ENCODE measurements at regions not wholly inside any gene's neighbourhood (a gene's known extent, or its start where the extent isn't known, plus 50 kb on each side); places are given as distances from the start of the nearest gene placed in this dataset.

DNA sequence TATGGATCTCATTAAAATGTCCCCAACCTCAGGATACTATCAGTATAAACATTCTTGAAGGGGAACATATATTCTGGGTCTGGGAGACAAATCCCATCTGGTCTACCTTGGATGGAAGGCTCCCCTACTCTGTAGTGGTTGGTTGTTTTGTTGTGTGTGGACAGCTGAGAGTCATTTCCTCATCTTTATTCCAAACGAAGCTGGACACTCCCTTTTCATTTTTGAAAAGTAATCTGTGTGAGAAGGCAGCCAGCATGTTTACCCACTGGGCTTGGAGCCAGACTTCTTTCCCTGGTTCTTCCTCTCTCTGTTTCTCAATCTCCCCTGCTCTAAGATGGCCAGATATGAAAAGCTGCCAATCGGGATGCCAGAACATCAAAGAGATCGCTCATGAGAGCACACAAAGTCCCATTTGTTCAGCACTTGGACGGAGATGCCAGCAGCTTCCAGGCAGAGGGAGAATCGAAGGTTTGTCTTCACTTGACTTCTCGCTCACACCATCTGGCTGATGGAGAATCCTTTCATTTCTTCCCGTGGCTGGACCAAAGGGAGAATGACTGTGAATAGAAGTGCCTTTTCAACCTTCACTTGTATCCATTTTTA is 108.1 kb upstream of the AGR3 start:
- peak; percentile 85 to 97 for DNase-seq (ENCODE audit: low spot score in 2 of 2)
- H3K4me3 ChIP-seq = peak overlapping the region in 2 of 3 donors; percentile 9 to 14

DNA sequence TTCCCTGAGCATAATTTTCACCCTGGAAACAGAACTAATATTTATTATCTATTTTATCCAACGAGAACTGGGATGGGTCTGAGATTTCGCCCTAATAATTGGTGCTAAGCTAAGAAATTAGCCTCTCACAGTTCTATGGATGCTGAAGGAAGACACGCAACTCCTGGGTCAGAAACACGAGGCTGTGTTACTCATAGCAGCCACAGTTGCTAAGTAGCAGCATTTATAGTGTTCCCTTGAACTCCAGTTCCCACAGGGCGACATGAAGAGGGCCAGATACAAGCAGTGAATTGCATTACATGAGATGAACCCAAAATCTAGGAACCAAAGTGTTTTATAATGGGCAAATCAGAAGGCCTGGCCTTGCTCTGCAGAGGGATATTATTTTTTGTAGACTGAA is 109.8 kb upstream of the AGR3 start:
- no peak overlapping the region for H3K4me3 ChIP-seq
- intact Hi-C loops (cut with DNase I; ENCODE audit: low total_unique reads) = no loop called here
- TF ChIP-seq, protein P1, sequence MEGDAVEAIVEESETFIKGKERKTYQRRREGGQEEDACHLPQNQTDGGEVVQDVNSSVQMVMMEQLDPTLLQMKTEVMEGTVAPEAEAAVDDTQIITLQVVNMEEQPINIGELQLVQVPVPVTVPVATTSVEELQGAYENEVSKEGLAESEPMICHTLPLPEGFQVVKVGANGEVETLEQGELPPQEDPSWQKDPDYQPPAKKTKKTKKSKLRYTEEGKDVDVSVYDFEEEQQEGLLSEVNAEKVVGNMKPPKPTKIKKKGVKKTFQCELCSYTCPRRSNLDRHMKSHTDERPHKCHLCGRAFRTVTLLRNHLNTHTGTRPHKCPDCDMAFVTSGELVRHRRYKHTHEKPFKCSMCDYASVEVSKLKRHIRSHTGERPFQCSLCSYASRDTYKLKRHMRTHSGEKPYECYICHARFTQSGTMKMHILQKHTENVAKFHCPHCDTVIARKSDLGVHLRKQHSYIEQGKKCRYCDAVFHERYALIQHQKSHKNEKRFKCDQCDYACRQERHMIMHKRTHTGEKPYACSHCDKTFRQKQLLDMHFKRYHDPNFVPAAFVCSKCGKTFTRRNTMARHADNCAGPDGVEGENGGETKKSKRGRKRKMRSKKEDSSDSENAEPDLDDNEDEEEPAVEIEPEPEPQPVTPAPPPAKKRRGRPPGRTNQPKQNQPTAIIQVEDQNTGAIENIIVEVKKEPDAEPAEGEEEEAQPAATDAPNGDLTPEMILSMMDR (IDR thresholded peaks at IDR 0.05) = no peak
- TF ChIP-seq POLR2AphosphoS5 (IDR thresholded peaks at IDR 0.05) = no peak
- TF ChIP-seq POLR2A (IDR thresholded peaks at IDR 0.05) = no peak

More for the DNA sequence above, 108.1 kb upstream of the AGR3 start:
- Histone ChIP-seq H3K27ac (peak overlapping the region; percentile 81 to 84), H3K9me3 (no peaks in the 10 kb centered on the region), H3K36me3 (no peaks in the 10 kb centered on the region), H3K4me1 (peaks cover 0 to 7% of the 10 kb centered on the region in 2 donors), H3K27me3 (no peaks in the 10 kb centered on the region)
- intact Hi-C loops (cut with DNase I; ENCODE audit: low total_unique reads) = loop anchor here (10.0 kb wide), 1 partner anchor 305 kb away; the partner anchor contains the start of gene AHR
- TF ChIP-seq POLR2AphosphoS5 (IDR thresholded peaks at IDR 0.05) = peak; percentile 91 to 98 (median 95)
- TF ChIP-seq, protein P1 (IDR thresholded peaks at IDR 0.05) = no peak

DNA sequence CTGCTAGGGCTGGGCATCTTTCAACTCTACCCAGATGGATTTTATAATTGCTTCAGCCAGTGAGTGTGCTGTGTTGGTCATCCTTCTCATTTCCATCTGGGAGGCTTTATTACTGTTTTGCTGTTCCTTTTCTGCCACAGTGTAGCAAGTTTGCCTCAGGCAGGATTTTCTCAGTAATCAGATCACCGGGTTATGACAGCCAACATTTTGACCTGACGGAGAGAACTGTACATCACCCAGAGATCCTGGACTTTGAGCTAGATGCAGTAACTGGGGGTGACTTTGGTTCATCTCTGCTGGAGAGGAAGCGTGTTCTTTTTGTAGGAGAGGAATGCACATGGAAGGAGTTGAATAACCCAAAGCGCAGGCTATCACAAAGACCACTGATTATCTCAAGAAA is 111.8 kb upstream of the AGR3 start:
- no peak overlapping the region for H3K4me3 ChIP-seq
- TF ChIP-seq, protein P1 (IDR thresholded peaks at IDR 0.05) = no peak
- TF ChIP-seq POLR2AphosphoS5 (IDR thresholded peaks at IDR 0.05) = no peak
- no peaks in the 10 kb centered on the region for H3K36me3 ChIP-seq
- H3K9me3 ChIP-seq = no peaks in the 10 kb centered on the region
- H3K27ac ChIP-seq = peak overlapping the region; percentile 13 to 50
- no peak for DNase-seq (ENCODE audit: low spot score in 2 of 2)
- H3K27me3 ChIP-seq = no peaks in the 10 kb centered on the region
- intact Hi-C loops (cut with DNase I; ENCODE audit: low total_unique reads) = no loop called here
- peaks cover 0 to 7% of the 10 kb centered on the region in 2 donors for H3K4me1 ChIP-seq

More for the DNA sequence above, 109.8 kb upstream of the AGR3 start:
- H3K36me3 ChIP-seq = no peaks in the 10 kb centered on the region
- H3K4me1 ChIP-seq = peaks cover 0 to 7% of the 10 kb centered on the region in 2 donors
- DNase-seq (ENCODE audit: low spot score in 2 of 2) = no peak
- H3K27me3 ChIP-seq = no peaks in the 10 kb centered on the region
- peak overlapping the region; percentile 81 to 84 for H3K27ac ChIP-seq
- H3K9me3 ChIP-seq = no peaks in the 10 kb centered on the region

- intact Hi-C loops (cut with DNase I; ENCODE audit: low total_unique reads) = no loop called here
- no peak overlapping the region for H3K27ac ChIP-seq
- H3K27me3 ChIP-seq = no peaks in the 10 kb centered on the region
- no peak overlapping the region for H3K4me3 ChIP-seq
- H3K9me3 ChIP-seq = no peaks in the 10 kb centered on the region
- no peaks in the 10 kb centered on the region for H3K4me1 ChIP-seq
- TF ChIP-seq POLR2AphosphoS5 (IDR thresholded peaks at IDR 0.05) (no peak), POLR2A (IDR thresholded peaks at IDR 0.05) (no peak)
- TF ChIP-seq, protein P1 (IDR thresholded peaks at IDR 0.05) = no peak
- H3K36me3 ChIP-seq = no peaks in the 10 kb centered on the region
- DNase-seq (ENCODE audit: low spot score in 2 of 2) = no peak
Measured at GRCh38 chr7:16998481-16999051, 116.8 kb upstream of the AGR3 start.

DNA sequence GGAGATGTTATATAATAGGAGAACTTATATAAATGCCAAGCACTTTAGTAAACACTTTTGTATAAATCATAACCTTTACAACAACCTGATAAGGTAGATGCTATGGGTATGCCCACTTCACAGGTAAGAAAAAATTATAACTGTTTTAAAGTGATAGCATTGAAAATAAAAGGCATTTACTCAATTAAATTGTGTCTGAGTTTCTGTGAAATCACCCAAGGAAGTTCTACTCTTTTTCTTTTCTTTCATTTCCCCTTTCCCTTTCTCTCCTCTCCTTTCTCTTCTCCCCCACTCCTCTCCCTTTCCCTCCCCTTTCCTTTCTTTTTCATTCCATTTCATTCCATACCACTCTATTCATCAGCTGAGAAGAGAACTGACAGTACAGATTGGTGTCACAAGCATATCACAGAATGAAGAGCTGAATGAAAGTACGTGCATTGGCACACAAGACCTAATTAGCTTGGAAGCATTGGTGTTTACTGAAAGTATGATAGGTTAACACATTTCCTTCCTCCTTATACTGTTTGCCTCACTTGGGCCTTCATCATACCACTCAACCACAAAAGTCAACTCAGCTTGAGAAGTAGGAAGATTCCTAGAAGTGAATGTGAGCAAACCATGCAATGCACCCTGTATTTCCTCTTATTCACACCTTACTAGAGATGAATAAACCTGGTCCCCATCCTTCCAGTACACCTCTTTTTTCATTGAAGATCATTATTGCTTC is 117.9 kb upstream of the AGR3 start:
- H3K4me3 ChIP-seq = no peak overlapping the region
- intact Hi-C loops (cut with DNase I; ENCODE audit: low total_unique reads) = no loop called here
- no peaks in the 10 kb centered on the region for H3K27me3 ChIP-seq
- DNase-seq (ENCODE audit: low spot score in 2 of 2) = no peak
- no peaks in the 10 kb centered on the region for H3K4me1 ChIP-seq
- H3K36me3 ChIP-seq = no peaks in the 10 kb centered on the region
- TF ChIP-seq, protein P1 (IDR thresholded peaks at IDR 0.05) = no peak
- no peak for TF ChIP-seq POLR2A (IDR thresholded peaks at IDR 0.05)
- no peak for TF ChIP-seq POLR2AphosphoS5 (IDR thresholded peaks at IDR 0.05)
- H3K27ac ChIP-seq = no peak overlapping the region
- no peaks in the 10 kb centered on the region for H3K9me3 ChIP-seq

Measured in breast epithelium (tissue), 4 donors.